HCEC 1CT (cell line): ENCODE measurements at regions not wholly inside any gene's neighbourhood (a gene's known extent, or its start where the extent isn't known, plus 50 kb on each side); places are given as distances from the start of the nearest gene placed in this dataset.

Experiments
- DNase-seq: peaks from one replicate; pipeline ENCODE4 v3.0.0-alpha.2; 2017

DNA sequence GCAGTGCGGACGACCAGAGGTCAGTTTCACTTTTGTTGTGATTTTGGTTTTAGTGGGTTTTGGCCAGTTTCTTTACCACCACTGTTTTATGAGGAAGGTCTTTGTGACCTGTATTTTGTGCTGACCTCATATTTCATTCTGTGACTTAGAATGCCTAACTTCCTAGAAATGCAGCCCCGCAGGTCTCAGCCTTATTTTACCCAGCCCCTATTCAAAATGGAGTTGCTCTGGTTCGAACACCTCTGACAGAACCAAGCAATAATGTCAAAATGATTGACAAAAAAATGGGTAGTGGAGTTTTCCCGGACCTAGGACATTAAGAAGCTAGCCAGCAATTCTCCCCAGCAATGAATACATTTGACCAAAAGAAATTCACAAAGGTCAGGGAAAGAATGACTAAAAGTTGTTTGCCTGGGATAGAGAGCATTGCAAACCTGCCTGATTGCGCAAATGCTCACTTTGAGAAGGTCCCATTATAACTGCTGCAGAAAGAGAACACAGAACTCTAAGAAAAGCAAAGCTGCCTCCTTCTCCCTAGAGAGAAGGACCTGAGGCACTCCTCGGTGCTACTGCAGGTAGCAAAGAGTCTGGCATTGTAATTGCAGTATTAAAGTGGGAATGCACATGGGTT lies 288.8 kb downstream of the ADGB start:
- DNase-seq, result peak; percentile 23

DNA sequence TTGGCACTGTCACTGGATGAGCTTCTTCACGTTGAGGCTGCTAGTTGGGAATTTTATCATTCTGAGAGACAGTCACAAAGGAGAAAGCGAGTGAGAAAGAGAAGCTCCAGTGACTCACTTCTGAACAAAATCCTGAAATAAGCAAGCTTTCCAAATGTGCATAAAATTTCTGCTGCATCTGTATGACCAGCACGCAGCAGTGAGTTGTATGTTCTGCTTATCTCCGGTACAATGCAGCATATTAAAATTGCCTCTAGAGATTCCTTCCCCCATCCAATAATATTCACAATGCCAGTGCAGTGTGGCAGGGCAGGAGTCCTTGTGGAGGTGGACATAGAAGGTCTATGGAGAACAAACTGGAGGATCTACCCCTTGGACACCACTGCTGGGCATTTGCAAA lies 290.5 kb downstream of the ADGB start:
- no peak for DNase-seq

DNA sequence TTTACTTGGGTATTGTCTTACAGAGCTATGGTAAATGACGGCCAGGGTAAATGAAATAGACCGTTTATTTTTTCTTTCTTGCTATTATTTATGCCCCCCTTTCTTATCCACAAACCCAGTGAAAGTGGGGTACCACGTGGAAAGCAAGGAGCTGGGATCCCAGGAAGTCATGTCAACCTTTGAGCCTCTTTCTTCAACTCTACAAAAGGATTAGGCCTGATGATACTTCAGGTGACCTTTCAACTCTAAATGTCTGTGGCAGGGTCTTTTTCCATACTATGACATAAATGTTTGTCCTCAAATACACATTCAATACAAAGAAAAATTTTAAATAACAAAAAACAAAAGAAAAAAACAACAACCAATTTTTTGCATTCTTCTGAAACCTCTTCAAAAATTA lies 291.4 kb downstream of the ADGB start:
- DNase-seq, result no peak

DNA sequence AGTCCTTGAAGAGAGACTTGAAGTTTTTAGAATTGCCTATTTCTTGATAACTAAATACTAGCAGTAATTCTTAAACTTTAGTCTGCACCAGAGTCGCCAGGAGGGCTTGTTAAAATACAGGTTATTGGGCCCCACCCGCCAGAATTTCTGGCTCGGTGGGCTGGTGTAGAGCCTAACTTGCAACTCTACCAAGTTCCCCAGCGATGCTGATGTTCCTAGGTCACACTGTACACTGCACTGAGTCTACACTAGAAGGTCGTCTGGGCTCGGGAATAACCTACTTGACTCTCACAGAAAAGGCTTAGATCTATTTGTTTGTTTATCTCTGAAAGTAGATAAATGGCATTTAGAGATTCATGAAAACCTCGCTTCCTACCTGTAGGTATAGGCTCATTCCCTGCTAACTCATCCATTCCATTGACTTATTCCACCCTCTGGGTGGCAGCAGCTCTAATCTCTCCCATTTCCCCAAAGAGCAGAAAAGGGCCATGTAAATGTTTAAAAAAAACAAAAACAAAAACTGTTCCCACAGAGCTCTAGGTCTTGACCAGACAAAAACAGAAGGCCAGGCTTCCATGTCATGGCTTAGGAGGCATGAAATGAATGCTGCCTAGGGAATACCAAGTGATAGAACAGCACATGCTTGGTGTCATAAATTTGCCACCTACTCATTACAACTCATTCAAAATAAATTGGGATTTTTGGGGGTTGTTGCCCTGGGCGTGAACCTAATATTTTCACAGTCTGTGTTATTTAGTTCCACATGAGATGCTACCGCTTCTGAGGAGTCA lies 292.1 kb downstream of the ADGB start:
- peak; percentile 48 for DNase-seq

DNA sequence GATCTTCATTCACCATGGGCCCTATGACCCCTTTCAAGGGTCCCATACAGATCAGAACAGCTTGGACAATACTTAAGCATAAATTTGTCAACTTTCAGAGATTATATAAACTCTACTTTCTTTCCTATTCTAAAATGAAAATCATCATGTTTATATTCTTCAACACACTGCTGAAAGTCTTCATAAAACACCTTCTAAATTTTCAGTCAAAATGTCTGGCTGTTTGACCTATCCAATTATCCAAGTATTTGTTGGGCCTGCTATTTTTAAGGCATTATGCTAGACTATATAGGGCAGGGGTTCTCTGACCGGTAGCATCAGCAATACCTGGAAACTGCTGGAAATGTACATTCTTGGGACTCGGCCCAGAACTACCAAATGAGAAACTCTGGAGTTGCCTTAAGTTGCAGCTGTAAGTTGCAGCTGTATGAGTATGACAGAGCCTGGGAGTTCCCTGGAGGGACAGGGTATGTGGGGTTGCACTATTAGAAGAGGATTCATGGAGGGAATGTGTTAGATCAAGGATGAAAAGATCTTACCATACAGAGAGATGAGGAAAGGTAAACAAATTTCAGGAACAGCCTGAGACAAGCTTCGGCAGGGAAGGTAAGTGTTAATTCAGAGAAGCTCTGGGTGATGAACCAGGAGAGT lies 293.0 kb downstream of the ADGB start:
- peak; percentile 32 for DNase-seq

DNA sequence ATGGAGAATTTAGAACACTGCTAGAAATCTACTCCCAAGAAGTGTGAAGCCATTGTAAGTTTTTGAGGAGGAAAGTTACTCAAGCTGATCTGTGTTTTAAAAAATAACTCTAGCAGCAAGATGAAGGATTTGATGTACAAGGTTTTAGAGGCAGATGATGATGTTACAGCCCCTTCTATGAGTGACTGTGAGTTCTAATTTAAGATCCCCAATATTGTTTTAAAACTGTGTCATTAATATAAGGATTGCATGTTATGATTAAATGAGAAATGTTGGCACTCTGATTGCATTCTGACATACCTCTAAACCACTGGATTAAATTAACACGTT lies 293.5 kb downstream of the ADGB start:
- DNase-seq, result no peak

DNA sequence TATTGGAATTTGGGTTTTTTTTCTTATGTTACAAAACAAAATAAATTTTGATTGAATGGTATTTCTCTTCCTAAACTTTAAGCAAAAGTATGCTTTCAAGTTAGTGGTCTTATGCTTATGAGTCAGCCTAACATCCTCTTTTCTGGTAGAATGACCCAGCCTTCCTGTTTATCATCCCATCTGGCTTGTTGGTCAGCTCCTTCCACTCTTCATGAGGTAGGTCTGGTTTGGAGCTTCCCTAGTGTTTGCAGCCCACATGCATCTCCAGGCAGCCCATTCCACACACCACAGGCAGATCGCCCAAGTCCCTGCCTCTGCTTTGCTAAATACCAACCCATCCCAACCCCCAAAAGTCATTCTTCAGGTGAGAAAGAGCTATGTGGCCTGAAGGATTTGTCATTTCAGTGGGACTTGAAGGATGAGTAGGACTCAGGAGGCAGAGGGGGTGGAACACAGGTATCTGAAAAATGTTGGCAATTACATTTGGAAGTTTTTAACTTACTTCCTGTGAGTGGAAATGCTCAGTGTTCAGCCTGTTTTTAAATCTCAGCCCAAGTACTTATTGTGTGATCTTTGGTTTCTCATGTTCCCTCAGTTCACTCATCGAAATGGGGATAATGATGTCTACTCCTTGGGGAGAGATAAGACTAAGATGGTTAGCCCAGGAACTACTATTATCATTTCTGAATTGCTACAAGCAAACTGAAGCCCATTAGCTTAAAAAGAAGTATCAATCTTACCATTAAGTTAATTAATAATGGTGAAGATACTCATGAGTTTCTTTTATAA lies 294.0 kb downstream of the ADGB start:
- peak; percentile 96 for DNase-seq

DNA sequence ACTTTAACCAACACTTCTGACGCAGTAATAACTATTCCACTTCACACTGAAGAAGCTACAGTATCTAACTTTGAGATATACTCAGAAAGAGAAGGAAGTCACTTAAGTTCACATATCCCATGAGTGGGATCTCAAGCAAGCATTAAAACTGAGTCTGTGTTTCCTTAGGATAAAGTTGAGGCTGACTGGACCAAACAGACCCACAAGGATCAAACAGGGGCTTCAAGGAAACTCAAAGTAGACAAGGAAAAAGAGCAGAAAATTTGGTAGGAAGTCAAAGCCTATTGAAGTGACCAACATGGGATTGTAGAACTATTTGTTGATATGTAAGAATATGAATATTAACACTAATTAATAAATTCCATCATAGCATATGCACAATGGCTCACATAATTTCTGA lies 294.9 kb downstream of the ADGB start:
- DNase-seq, result no peak

DNA sequence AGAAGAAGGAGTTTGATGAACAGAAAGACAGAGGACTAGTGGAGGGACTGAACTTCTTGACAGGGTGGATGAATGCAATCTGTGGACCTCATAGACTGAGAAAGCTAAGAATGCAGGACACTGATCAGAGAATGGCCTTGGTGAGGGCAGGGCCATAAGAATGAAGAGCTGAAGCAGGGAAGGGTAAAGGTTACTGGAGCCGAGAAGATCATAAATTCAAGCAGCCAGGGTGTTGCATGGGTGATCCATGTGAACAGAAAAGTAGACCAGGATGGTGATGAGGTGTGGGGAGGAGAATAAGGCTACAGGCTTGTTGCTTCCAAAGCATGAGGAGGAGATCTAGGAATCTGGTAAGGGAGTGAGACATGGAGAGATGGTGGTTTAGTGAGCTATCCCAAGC lies 295.9 kb downstream of the ADGB start:
- no peak for DNase-seq

DNA sequence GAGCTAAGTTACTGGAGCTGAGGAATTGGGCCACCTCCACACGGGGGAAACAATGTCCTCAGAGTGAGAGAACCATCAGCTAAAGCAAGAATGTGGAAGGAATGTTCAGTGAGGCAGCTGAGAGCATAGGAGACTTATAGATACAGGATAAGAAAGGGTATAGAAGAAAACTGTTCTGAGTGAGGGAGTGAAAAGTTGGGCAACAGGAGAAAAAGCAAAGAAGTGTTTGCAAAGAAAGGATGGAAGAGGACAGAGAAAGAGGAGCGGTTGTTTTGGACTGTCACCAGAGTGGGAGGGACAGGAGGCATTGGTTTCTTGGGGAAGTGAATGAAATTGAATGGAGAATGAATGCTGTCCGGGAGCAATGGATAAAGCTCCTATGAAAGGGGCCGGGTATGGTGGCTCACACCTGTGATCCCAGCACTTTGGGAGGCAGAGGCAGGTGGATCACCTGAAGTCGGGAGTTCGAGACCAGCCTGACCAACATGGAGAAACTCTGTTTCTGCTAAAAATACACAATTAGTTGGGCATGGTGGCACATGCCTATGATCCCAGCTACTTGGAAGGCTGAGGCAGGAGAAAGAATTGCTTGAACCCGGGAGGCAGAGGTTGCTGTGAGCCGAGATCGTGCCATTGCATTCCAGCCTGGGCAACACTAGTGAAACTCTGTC lies 296.5 kb downstream of the ADGB start:
- no peak for DNase-seq

DNA sequence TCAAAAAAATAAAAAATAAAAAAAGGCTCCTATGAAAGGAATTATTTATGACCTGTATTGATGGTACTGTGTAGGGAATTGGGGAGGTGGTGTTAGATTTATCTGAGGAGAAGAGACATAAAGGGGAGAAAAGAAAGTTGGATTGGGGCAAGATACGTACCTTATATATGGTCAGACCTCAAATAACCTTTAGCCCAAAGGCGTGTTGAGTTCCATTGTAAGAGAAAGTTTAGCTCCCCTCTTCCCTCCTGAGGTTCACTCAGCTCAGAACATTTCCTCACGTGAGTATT lies 296.9 kb downstream of the ADGB start:
- DNase-seq, result no peak

DNA sequence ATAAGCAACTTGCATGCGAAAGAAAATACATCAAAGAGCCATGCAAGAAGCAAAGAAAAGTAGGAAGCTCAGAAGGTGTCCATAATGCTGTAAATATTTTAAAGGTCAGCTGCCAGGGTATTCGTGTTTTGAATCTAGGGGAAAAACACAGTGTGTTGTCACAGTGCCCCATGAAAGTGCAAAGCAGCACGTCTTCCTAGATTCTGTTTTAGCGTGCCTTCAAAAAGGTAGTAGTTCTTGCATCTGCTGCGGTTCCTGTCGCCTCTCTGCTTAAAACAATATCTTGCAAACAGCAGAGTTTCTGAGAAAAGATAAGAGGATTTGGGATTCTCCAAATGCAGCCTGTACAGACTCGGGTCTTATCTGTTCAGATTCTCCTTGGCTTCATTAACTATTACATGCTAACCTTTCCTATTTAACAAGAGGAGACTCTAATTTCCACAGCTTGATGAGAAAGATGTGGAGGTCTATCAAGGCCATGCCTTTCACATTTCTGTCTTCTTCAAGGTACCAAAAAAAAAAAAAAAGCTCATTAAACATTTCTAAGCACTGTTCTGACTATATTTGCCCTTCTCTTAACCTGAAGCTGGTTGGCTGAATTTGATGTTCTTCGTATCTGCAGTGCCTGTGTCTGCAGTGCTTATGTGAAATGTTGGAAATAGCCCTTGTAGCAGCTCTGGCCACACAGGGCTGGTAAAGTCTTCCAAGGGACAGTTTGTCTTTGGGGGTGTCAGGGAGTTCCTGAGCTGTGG lies 297.5 kb downstream of the ADGB start:
- DNase-seq, result no peak

DNA sequence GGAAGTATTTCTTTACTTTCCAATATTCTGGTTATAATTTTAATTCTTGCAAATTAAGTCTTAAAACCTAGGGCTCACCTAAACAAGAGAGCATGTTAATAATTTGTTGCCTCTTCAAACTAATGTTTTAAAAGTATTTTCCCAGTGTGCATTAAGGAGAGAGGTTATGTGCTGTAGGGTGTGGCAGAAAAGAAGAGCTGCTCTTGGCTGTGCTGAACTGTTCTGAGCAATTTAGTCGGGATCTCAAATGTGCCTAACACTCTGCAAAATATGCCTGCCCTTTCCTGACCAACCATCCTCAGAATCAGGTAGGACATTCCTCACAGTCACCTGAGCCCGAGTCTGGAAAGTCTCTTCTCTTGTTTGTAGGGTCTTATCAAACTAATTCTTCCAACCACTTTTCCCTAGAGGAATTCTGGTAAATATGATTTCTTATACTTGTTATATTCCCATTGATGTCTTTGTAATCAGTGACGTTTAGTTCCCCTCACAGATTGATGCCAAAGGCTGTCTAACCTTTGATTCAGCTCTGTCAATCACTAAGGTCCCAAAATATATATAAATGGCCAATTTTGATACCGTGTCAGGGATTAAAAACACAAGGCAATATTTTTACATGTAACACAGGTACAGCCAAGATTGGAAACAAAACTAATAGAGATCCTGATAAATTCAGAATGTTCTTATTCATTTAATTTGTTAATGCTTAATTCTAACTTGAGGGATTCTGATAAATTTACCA lies 298.4 kb downstream of the ADGB start:
- no peak for DNase-seq

DNA sequence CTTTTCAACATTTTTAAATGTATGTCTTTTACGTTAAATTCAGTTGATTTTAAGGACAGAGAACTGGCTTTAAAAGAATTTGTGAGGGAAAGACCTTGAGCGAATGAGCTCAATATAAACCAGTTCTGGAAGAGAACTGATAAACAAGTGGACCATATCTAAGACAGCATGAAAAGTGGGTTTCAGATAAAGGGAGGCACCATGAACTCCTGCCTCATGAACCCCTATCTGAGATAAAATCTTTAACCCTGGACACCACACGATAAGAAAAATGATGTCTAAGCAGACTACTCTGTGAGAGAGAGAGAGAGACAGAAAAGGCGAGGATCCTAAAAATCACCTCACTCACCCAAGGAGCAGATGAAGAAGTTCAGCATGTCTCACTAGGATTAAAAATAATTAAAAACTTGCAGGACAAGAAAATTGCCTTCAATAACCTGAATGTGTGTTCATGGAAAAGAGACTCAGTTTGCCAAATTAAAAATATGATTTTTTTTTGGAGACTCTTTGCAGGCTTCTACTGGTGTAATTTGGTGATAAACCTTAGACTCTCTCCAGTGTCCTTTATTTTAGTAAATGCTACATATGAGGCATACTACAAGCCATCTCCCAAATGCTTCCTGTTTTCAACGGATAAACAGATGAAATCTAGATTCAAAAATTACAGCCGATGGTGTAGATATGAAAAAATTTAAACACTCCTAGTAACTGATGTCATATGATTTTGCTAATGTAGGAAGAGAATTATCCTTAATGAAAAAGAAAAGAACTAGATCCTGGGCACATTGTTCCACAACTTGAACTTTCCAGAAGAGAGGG lies 299.5 kb downstream of the ADGB start:
- DNase-seq, result no peak

DNA sequence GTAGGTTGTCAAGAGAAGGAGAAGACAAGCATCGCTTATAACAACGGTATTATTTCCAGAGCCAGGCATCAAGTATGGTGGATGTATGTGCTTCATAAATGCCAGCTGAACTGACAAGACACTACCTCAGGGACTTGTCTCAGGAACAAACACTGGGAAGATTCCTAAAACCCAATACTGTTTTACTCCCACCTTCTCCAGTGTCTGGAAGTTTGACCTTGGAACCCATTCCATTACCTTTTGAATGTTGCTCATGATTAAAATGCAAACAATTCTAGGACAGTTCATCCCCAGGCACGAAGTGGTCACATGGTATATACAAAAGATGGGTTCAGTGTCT lies 300.1 kb downstream of the ADGB start:
- DNase-seq, result no peak

DNA sequence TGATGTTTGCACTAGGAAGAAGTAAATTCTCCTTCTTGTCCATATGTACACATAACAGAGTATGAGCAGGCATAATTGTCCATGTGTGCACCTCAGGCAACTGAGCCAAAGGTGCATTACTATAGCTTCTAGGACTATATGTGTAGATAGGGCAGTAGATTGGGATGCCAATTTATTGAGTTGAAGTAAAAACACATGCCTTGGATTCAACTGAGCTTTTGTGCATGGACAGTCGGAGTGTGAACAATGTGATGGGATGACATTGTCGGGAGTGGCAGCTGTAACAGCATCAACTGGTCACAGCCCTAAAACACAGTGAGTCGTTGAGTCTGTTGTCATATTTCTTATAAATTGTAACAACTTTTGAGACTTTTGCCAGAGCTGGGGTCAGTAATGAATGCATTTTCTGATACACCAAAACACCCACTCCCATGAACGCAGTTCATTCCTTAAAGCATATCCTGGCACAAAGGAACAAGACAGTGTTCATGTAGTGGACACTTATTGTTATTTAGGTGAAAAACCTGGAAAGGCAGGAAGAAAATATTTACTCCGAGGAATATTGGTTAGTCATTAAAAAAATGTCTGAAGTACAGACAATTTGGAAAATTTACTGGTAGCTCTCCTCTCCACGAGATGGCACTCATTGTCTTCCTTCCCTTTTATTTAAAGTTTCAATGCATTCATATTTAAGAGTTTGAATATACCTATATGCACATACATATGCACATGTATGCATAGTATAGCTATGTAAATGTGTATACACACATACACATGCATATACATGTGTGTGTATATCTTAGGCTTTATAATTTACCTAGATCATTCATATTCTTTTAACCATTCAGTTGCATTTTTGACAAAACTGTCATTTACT lies 302.0 kb upstream of the STXBP5 start:
- peak; percentile 33 for DNase-seq

DNA sequence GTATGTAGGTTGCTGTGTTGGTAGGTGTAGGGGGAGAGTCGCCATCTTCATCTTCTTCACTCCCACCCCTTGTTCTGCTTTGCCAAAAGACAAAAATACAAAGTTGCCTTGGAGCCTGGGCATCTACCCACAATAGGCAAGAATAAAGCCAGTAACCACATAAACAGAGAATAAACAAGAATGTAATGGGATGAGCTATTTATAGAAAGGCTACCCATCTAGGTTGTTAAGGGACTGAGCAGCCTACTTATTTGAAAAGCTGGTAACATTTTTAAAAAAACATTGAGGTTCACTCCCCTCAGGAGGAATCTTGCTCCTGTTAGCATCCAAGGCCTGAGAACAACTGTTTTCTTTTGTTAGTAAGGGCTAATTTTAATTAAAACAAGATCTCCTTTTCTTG lies 301.4 kb upstream of the STXBP5 start:
- DNase-seq, result no peak

DNA sequence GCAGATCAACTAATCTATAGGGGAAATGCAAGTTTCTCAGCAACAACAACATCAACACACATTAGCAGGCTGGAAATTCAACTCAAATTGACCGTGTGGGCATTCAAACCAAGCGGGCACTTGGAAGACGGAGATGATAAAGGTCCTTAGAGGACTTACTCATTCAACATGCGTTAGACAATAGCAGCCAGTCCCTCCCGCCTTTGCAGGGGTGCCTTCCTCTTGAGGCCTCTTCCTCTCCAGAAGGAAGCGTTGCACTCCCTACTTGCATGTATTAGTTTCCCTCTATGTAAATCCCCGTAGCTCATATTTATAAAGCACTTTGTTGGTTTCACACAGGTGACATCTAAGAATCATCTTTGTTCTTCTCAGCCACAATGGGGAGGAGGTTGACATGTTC lies 300.8 kb upstream of the STXBP5 start:
- no peak for DNase-seq

DNA sequence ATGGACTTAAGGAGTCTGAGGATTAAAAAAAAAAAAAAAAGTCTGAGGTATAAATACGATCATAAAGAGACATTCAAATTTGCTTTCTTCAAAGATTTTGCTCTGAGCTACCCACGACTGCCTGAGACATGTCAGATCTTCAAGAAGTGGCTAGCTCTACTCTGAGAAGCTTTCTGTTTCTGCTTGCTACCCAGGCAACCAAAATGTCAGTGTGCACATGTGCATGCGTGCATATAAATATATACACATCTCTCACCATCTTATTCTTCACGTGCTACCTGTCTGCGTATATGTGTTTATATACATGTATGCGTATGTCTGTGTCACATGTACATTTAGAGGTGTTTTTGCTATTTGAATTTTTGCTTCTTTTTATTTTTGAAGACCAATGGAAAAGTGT lies 299.6 kb upstream of the STXBP5 start:
- DNase-seq, result no peak

DNA sequence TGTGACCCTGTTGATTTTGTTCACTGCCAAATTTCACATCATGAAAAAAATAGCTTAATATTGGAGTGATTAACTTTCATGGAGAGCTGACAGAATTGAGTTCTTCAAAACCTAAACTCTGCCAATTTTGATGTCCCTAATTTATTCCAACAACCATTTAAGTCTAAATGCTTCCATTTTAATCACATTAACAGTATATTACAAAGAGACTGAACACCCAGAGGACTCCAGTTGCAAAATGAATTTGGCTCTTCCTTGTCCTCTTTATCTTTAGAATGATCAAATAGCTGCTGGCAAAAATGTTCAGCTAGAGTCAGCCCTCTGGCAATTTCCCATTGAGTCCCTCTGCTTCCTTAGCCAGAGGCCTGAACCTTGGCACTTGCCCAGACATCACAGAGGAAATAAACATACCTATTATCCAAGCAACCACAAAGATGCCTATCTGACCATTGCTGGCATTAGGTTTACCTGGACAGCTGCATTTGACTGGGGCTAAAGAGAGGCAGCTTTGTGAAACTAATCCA lies 299.0 kb upstream of the STXBP5 start:
- DNase-seq, result peak; percentile 25
